Colon (tissue), 2 donors: ENCODE measurements at regions not wholly inside any gene's neighbourhood (a gene's known extent, or its start where the extent isn't known, plus 50 kb on each side); places are given as distances from the start of the nearest gene placed in this dataset.

ENCODE experiments used
- FAIRE-seq: peaks from 2 replicates; lab custom pipeline; 2012; peaks lifted over from hg19 to GRCh38; lab: Jason Lieb, UNC
- donor health status: control.
- donor health status: control.

DNA sequence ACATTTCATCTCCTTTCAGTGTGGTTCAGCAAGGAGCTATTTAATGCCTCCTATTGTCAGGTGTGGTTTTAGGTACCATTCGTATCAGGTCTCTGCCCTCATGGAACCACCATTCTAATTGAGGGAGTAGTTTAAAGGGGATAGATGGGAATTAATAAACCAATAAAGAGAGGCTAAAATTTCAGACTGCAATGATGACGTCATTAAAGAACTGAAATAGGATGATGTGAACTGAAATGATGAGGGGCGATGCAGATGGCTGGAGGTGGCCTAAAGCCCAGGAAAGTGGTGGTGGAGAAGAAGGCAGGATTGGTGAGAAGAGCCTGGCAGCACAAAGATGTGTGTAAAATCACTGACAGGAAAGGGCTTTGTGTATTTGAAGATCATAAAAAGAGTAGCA lies 148.9 kb upstream of the RBFOX1 start:
- FAIRE-seq: no peak

DNA sequence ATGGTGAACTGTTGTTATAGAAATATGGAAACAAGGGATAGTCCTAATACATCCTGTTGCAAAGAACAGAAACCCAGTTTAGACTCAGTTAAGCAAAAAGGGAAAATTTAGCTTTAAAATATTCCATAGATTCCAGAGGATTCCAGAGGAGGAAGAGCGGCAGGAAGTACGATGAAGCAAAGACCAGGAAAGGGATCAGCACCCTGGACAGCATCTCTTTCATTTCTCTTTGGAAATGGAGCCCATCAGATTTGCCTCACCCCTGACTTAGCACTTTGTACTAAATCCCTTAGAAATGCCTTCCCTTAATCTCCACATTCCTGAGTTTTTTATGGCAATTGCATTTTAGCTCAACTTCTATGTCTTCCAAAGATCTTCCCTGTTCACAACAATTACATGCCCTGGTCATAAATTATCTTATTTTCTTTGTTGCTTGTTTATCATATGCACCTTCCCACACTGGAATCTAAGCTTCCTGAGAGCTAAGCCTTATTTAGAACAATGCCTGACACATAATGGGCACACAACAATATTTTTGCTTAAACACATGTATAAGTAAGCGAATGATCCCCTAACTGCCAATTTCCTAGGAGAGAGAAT lies 150.0 kb upstream of the RBFOX1 start:
- FAIRE-seq: no peak

DNA sequence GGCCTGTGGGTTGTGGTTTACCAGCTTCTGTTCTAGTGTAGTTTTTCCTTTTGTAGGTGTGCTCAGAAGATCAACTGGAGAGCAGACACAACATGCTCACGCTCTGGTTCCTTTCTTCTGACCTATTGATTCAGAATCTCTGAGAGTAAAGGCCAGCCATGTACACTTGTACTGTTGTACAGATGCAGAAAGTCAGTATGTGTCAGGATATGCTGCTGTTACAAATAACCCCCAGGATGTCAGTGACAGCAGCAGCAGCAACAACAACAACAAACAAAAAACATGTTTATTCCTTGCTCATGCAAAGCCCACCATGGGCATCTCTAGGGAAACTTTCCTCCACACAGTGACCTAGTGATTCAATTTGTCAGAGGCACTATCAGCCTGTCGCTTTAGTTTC lies 154.8 kb upstream of the RBFOX1 start:
- FAIRE-seq: no peak

DNA sequence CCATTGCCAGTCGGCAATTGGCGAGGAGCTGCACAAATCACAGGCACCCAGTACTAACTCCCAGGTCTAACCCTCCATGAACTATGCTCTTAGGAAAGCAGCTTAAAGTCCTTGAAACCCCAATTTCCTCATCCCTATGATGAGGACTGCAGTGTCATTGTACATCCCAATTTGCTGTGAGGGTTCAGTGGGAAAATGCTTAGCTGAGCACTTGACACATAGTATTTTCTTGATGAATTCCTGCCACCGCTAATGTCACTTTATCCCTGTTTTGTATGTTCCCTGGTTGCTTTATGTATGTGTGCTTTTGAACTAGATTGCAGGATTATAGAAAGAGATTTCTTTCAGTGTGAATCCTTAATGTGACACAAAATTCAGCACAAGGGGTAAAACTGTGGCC lies 161.5 kb upstream of the RBFOX1 start:
- FAIRE-seq: no peak

DNA sequence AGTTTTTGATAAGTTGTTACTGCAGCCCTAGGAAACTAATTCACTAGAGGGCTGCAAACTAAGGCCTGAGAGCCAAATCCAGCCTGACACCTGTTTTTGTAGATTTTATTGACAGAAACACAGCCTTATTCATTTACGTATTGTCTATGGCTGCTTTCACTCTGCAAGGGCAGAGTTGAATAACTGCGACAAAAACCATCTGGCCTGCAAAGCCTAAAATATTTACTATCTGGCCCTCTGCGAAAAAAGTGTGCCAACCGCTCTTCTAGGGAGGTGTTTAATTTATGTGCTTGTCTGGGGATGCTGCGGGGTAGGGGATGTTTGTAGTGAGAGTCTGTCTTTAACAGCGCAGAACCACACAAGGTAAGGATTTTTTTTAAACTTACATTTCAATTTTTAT lies 165.0 kb upstream of the RBFOX1 start:
- no peak for FAIRE-seq

DNA sequence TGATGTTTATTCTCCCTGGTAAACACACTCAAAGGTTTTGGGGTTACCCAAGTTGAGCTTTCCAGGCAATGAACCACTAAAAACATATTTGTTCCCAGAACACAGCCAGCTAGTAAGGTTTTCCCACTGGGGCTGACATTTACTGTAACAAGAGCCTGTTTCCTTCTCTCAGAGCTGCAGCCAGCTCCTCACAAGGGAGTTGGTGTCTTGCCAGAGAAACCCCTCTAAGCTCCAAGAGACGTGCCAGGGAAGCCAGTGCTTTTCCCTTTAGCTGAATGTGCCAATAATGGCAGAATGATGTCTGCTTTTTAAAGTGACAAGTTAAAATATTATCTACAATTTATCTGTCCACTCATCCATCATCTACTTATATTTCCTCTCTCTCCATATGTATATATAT lies 170.8 kb upstream of the RBFOX1 start:
- no peak for FAIRE-seq

DNA sequence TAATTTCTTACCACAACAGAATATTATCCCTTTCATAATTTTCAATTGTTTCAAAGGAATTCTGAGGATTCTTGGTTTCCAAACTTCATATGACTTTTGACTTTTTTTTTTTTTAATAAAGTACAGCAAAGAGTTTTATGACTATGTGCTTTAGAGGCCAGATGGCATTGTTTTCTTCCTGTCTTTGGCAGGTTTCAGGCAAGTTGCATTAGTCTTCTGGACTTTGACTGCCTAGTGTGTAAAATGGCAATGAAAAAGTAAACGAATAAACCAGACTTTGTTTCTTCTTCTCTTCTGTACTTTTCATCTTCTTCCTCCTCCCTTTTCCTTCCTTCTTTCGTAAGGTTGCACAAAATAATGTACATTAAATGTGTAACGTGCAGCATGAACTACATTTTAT lies 172.6 kb upstream of the RBFOX1 start:
- no peak for FAIRE-seq

DNA sequence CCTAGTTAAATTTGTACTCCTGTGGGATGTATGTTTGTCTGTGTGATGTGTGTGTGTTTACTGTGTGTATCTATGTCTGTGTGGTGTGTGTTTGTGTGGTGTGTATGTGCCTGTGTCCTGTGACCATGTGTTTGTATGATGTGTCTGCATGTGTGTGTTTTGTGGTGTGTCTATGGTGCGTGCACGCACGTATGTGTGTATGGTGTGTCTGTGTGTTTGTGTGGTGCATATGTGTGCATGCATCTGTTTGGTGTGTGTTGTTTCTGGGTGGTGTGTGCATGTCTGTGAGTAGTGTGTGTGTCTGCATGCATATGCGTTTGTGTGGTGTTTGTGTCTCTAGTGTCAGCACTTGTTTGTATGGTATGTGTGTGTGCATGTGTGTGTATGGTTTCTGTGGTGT lies 174.2 kb upstream of the RBFOX1 start:
- FAIRE-seq: no peak

DNA sequence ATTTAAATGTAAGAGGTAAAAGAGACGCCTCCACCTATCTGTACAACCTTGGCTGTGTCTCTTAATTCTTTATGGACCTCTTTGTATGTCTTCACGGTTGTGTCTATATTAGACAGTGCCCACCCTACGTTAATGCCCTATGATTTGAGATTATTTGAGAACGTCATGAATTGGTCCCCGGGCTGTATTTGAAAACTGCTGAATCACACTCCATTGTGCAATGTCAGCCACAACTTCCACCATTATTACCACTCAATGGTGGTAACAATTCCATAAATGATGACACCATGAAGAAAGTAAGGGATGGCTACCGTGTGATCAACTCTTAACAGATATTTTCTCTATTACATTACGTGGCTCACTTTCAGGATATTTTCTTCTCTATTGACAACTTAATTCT lies 182.4 kb upstream of the RBFOX1 start:
- no peak for FAIRE-seq

DNA sequence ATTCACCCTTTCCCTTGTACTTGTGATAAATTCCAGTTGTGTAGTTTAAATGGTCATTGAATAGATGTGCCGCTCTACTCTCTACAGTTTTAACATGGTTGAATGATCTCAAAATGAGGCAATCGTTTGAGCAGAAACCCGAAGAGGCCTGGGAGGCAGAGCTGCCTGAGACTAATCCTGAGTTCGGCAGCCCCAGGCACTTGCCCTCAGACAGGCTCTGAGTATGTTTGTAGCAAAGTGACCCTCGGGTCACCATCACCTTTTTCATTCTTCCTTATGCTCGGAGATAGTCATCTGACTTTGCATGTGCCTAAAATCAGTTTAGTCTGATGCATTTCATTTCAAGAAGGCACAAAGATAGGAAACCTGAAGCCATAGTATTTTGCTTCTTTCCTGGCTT lies 184.0 kb upstream of the RBFOX1 start:
- FAIRE-seq: no peak

DNA sequence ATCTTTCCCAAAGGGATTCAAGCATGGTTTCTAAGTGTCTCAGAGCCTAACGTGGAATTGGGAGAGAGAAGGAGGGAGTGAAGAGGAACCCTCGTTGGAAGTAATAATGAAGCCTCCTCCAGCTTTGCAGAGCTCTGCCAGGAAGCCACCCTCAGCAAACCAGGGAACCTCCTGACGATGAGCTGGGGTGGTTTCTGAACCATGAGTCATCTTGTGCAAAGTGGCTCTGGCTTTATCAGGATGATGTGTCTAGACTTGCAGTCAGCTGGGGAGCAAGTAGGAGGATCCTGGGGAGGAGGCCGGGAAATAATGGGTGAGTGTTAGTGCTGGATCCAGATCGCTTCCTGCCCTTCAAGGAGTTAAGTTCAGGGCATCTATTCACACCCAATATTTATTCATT lies 191.7 kb upstream of the RBFOX1 start:
- FAIRE-seq: no peak

DNA sequence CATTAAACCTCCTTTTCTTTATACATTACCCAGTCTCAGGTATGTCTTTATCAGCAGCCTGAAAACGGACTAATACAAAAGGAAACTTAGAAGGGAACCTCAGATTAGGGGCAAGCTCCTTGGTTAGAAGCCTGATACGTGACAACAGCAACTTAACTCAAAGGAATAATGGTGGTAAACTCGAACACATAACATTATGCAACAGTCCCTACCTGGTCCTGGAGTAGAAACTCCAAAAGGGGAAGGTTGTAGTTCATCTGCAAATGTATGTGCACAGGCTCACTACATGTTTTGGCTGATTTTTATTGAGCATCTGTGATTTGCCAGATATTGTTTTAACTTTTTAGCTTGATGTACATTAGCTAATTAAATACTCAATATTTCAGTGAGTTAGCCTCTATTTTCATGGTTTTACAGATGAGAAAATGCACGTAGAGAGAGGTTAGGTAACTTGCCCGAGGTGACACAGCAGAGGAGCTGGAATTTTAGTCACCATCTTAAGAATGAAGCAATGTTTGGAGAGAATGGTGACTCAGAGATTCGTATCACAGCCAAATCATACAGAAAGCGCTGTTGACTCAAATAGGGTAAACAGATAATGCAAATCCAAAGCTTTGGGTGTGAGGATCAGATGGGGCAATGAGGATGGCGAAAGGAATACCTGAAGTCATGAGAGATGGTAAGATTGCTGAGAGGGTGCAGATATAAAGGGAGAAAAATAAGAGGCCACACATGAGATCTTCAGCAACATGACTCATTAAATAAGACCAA lies 194.9 kb upstream of the RBFOX1 start:
- no peak for FAIRE-seq

DNA sequence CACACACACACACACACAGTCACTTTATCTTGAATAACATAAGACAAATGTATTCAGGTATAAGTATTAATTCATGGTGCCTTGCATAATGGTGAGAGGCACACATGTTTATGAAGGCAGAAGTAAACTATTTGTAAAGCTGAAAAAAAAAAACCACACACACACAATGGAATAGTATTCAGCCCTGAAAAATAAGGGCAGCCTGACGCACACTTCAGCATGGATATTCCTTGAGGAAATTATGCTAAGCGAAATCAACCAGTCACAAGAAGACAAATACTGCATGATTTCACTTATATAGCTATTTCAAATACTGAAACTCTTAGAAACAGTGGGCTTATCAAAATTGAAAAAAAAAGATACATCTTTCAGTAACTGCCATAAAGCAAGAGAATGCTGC lies 200.2 kb upstream of the RBFOX1 start:
- no peak for FAIRE-seq

DNA sequence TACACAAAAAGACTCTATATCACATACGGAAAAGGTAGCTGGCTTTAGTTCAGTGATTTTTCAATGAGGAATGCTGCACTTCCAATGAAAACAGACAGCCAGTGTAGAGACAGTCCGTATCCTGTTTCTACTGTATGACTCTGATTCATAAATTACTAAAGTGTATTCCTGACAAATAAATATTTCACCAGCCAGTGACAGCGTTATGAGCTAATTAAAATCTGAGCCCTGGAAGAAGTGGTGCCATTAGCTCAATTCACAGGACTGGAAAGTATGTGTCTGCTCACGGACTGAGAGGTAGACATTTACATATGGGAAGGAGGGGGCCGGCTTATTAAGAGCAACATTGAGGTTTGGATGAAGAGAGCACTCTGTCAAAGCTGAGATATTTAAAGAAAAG lies 207.9 kb upstream of the RBFOX1 start:
- FAIRE-seq: no peak

DNA sequence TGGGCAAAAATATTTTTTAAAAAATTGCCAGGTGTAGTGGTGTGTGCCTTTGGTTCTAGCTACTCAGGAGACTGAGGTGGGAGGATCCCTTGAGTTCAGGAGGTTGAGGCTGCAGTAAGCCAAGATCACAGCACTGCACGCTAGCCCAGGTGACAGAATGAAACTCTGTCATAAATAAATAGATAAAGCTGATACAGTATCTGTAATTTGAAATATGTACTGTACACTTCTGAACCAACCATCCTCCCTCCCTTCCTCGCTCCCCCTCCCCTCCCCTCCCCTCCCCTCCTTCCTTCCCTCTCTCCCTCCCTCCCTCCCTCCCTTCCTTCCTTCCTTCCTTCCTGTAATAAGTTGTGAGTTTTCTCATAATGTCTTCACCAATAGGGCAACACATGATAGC lies 208.4 kb upstream of the RBFOX1 start:
- no peak for FAIRE-seq

DNA sequence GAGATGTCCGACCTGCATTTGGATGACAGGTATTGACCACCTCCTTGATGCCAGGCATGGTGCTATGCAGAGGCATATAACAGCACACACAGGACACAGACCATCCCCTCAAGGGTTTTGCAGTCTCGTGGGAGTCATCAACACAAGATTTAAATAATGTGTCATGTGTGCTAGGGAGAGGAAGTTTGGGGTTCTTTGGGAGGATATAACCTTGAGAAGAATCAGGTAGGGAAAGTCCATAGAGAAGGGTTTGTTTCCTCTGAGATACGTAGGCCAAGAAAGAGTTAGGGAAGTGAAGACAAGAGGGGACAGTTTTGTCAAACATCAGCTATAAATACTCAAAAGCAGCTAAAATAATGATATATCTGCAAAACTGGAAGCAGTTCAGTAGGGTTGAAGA lies 215.9 kb upstream of the RBFOX1 start:
- no peak for FAIRE-seq

DNA sequence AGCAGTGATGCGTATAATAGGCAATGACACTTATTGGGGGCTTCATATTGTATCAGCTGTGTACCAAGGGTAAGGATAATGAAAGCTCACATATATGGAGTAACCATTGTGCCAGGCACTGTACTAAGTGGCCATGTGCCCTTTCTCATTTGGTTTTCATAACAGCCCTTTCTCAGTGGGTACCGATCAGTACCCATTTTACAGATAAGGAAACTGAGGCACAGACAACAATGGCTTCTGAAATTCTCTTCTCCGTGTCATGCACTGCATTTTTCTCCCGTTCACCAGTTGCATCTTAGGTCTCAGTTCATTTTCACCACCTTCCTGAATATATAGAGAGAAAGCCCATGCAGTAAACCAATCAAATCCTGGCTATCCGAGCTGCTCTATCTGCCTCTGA lies 216.7 kb upstream of the RBFOX1 start:
- no peak for FAIRE-seq

DNA sequence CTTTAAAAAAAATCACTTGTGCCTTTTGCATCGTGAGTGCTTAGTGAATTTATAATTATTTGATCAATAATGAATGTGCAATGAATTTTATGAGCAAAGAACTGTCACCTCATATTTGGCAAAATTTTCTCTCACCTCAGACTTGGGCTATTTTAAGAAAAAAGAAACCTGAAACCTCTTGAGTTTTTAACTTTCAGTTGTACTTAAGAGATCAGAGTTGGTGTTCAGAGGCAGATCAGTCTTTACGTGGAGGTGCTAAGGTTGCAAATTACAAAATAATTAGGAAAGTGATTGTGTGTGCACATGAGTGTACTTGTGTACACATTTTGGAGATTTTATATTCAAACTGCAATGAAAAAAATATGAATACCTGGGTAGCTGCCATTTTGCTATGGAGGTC lies 218.7 kb upstream of the RBFOX1 start:
- no peak for FAIRE-seq

DNA sequence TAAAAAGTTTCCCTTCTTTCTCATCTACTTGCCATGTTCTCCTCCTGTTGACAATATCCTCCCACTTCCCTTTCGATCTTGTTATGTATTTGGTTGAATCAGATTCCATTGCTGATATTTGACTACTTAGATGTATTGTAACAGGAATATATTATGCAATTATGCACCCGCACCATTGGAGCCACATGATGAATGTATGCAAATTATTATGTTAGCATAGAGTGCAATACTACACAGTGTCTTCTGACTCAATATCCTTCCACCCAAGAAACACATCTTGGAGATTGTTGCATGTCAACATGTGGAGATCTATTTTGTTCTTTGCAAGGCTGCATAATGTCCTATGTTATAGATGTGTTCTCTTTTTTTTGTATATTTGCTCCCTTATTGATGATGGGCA lies 219.2 kb upstream of the RBFOX1 start:
- no peak for FAIRE-seq

DNA sequence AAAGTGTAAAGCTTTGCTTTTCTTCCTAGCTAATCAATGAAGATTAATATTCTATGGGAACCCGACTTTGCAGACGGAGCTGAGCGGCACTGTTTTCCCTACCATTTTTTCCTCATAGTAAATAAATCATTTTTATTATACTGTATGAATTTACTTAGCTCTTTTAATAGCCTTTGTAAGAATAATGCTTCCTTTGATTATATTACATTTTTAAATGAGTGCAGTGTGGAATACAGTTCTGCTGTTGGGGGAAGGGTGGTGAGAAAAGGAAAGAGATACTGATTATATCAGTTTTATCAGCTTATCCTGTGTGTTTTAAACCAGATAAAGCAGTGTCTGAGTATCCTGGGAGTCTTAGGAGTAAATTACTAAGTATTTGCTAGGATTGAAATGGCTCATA lies 221.4 kb upstream of the RBFOX1 start:
- FAIRE-seq: no peak

DNA sequence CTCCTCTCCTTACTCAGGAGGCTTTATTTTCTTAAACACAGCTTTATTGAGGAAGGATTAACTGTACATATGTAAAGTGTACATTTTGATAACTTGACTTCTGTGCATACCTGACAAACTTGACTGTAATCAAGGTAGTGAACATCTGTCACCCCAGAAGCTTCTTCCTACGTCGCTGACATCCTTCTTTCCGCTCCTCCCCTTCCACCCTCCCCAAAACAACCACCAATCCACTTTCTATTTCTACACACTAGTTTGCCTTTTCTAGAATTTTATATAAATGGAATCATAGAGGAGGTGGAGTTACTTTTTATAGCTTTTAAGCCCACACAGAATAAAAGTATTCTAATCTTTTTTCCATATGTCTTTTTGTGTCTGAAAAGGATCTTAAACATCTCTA lies 225.2 kb upstream of the RBFOX1 start:
- FAIRE-seq: no peak

DNA sequence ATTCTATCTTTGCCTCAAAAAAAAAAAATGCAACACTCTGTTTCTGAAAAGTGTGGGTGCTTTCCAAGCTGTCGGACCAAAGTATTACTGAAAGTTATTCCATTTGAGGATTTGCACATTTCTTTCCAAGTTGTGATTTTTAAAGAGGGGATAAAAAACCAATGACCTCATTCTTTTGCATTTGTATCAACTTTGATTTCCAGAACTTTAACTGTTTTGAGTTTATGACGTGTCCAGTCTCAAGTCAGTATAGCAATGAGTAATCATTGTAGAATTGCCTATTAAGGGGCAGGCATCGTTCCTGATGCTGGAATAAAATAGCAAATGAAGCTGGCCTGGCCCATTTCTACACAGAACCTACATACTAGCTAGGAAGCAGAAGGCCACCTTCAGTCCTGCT lies 229.6 kb upstream of the RBFOX1 start:
- no peak for FAIRE-seq

DNA sequence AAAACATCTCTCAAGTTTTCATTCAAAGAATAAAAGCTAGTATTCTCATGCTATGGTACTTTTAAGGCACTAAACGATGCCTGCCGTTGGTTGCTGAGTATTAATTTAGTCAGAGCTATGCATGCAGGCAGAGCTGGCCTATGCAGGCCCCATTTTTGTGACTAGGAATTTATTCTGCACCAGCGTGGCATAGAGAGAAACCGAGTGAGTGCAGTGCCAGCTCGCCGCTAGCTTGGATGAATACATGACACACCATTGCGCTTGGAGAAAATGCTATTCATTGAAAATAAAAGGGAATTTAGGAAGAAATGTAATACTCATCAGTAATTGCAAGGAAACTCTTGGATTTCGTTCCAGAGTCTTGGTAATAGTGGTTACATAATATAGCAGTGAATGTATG lies 231.6 kb upstream of the RBFOX1 start:
- no peak for FAIRE-seq

DNA sequence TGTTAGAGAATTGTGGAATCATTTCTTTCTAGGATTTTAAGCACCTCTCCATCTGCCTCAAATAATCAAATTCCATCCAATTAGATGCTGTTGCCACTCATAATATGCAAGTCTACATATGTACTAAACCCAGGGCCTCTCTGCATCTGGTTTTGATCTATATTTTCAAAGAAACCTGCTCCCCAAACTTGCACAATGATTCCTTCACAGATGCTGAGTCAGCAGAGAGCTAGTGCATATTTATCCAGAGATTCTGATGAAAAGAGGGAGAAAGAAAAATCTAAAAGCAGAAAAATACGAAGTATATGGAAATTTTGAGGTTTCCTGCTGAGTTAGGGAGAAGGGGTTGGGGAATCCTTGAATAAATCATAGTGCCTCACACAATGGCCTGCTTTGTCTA lies 235.1 kb upstream of the RBFOX1 start:
- no peak for FAIRE-seq
